Small intestine (tissue), 7 donors: ENCODE measurements at regions not wholly inside any gene's neighbourhood (a gene's known extent, or its start where the extent isn't known, plus 50 kb on each side); places are given as distances from the start of the nearest gene placed in this dataset.

Source experiments
- DNase-seq, 2 donors: peaks; one replicate each; pipeline versions ENCODE4 v3.0.0 to v3.0.0-alpha.2; 2013
- FAIRE-seq: peaks from 2 replicates; lab custom pipeline; 2012; peaks lifted over from hg19 to GRCh38; lab: Jason Lieb, UNC
- H3K27ac ChIP-seq, 3 donors: one replicate each; pipeline ENCODE4 v1.5.1; 2013; ENCODE audit warnings: low read length in 2 of 3, mild to moderate bottlenecking in 2 of 3, control low read depth in 1 of 3, inconsistent platforms in 1 of 3, low read depth in 1 of 3, moderate library complexity in 1 of 3
- H3K27me3 ChIP-seq, 3 donors: one replicate each; pipeline ENCODE4 v1.6.1; 2013; ENCODE audit warnings: low read length in 3 of 3, inconsistent platforms in 1 of 3; ENCODE audit not compliant: control insufficient read depth in 3 of 3, insufficient read depth in 3 of 3
- H3K36me3 ChIP-seq, 3 donors: one replicate each; pipeline ENCODE4 v1.6.1; 2013; ENCODE audit warnings: low read length in 3 of 3, inconsistent platforms in 1 of 3, low read depth in 1 of 3, mild to moderate bottlenecking in 1 of 3, moderate library complexity in 1 of 3; ENCODE audit not compliant: control insufficient read depth in 3 of 3, insufficient read depth in 2 of 3
- H3K4me1 ChIP-seq, 3 donors: one replicate each; pipeline ENCODE4 v1.6.1; 2013; ENCODE audit warnings: low read length in 2 of 3, inconsistent platforms in 1 of 3, low read depth in 1 of 3, mild to moderate bottlenecking in 1 of 3, moderate library complexity in 1 of 3; ENCODE audit not compliant: control insufficient read depth in 3 of 3, insufficient read depth in 2 of 3
- H3K4me3 ChIP-seq, 3 donors: one replicate each; pipeline ENCODE4 v1.5.1; 2013; ENCODE audit warnings: low read length in 3 of 3, control low read depth in 1 of 3, inconsistent platforms in 1 of 3, low read depth in 1 of 3, mild to moderate bottlenecking in 1 of 3, moderate library complexity in 1 of 3
- H3K9me3 ChIP-seq, 2 donors: one replicate each; pipeline ENCODE4 v1.6.1; 2013; ENCODE audit warnings: low read depth in 1 of 2, low read length in 1 of 2; ENCODE audit not compliant: control insufficient read depth in 2 of 2, insufficient read depth in 1 of 2
- WGBS, 3 donors: extraction: QIAGEN DNeasy Blood & Tissue Kit; methylation state at CpG; one replicate each; pipeline ENCODE4 v1.1.7; 2013; 5-methylcytosine and 5-hydroxymethylcytosine counted together
- donor health status: healthy with polysubstance abuse.
- donor health status: control.
- donor health status: control.
- donor health status: Bipolar disorder and iron deficiency.
- donor health status: healthy.

GRCh38 chr7:63113713-63114285 lies 884.9 kb upstream of the ZNF722 start:
- Histone ChIP-seq H3K4me1 (no peaks in the 10 kb centered on the region), H3K9me3 (peaks cover 6 to 26% of the 10 kb centered on the region in 2 donors), H3K36me3 (no peaks in the 10 kb centered on the region), H3K4me3 (no peak overlapping the region), H3K27me3 (no peaks in the 10 kb centered on the region), H3K27ac (no peak overlapping the region)
- DNase-seq (no peak), FAIRE-seq (no peak)
- 78 to 88% (median 84%) methylated on average over 30 to 33 of the region's 33 CpGs for WGBS, 3 donors

GRCh38 chr7:63114371-63114985 lies 884.2 kb upstream of the ZNF722 start:
- H3K27me3 ChIP-seq, result no peaks in the 10 kb centered on the region
- no peak for FAIRE-seq
- no peaks in the 10 kb centered on the region for H3K36me3 ChIP-seq
- H3K4me3 ChIP-seq, result no peak overlapping the region
- DNase-seq, result no peak
- WGBS, 3 donors, result 76 to 81% (median 80%) methylated on average over 41 to 56 of the region's 56 CpGs
- H3K4me1 ChIP-seq, result no peaks in the 10 kb centered on the region
- no peak overlapping the region for H3K27ac ChIP-seq
- H3K9me3 ChIP-seq, result peaks cover 6 to 29% of the 10 kb centered on the region in 2 donors
